HG02870 (cell line): ENCODE measurements at regions not wholly inside any gene's neighbourhood (a gene's known extent, or its start where the extent isn't known, plus 50 kb on each side); places are given as distances from the start of the nearest gene placed in this dataset.
"Not testable (repeated sequence)": the region's sequence is repeated elsewhere in the genome, so short reads cannot be mapped to it uniquely, and the experiment has no call there.

Experiments
- ATAC-seq: cut with Tn5 transposase; IDR thresholded peaks from one replicate; pipeline ENCODE4 v1.9.1; 2021; ENCODE audit warnings: mild to moderate bottlenecking, moderate library complexity; ENCODE audit not compliant: unreplicated experiment

- no peak for ATAC-seq
Observed at GRCh38 chr6:80789912-80790570, 683.6 kb downstream of the BCKDHB start.

GRCh38 chr6:80783271-80783670 lies 676.8 kb downstream of the BCKDHB start:
- not testable (repeated sequence) for ATAC-seq

- no peak for ATAC-seq
Observed at GRCh38 chr6:80771941-80772340, 665.5 kb downstream of the BCKDHB start.

GRCh38 chr6:80769106-80769505 lies 662.6 kb downstream of the BCKDHB start:
- no peak for ATAC-seq

- no peak for ATAC-seq
Observed at GRCh38 chr6:80767808-80768207, 661.3 kb downstream of the BCKDHB start.

GRCh38 chr6:80744213-80744612 lies 637.7 kb downstream of the BCKDHB start:
- ATAC-seq = no peak

- no peak for ATAC-seq
Observed at GRCh38 chr6:80742481-80742880, 636.0 kb downstream of the BCKDHB start.

GRCh38 chr6:80733641-80734040 lies 627.2 kb downstream of the BCKDHB start:
- no peak for ATAC-seq

GRCh38 chr6:80728830-80729229 lies 622.4 kb downstream of the BCKDHB start:
- ATAC-seq = no peak

- ATAC-seq = no peak
Observed at GRCh38 chr6:80728101-80728750, 621.8 kb downstream of the BCKDHB start.

GRCh38 chr6:80725156-80725930 lies 618.9 kb downstream of the BCKDHB start:
- ATAC-seq = no peak

GRCh38 chr6:80720824-80721223 lies 614.4 kb downstream of the BCKDHB start:
- no peak for ATAC-seq

GRCh38 chr6:80714513-80714912 lies 608.0 kb downstream of the BCKDHB start:
- no peak for ATAC-seq

- no peak for ATAC-seq
Observed at GRCh38 chr6:80698459-80698858, 592.0 kb downstream of the BCKDHB start.

GRCh38 chr6:80696268-80696667 lies 589.8 kb downstream of the BCKDHB start:
- no peak for ATAC-seq

GRCh38 chr6:80690551-80691131 lies 584.2 kb downstream of the BCKDHB start:
- no peak for ATAC-seq

- no peak for ATAC-seq
Observed at GRCh38 chr6:80689716-80690395, 583.4 kb downstream of the BCKDHB start.

GRCh38 chr6:80679992-80680391 lies 573.5 kb downstream of the BCKDHB start:
- ATAC-seq = no peak

GRCh38 chr6:80676386-80676785 lies 569.9 kb downstream of the BCKDHB start:
- ATAC-seq = no peak

- ATAC-seq = no peak
Observed at GRCh38 chr6:80674669-80675068, 568.2 kb downstream of the BCKDHB start.

GRCh38 chr6:80673367-80673766 lies 566.9 kb downstream of the BCKDHB start:
- no peak for ATAC-seq
